Thyroid gland (tissue), 4 donors: ENCODE measurements at regions not wholly inside any gene's neighbourhood (a gene's known extent, or its start where the extent isn't known, plus 50 kb on each side); places are given as distances from the start of the nearest gene placed in this dataset.

Source experiments
- DNase-seq, 2 donors: peaks; one replicate each; pipeline ENCODE4 v3.0.0-alpha.2; 2019
- H3K27ac ChIP-seq, 3 donors: fragments of 200-600 bp; sonication (generic); 1 replicate in 2 of 3; 2 replicates in 1 of 3; pipeline ENCODE4 v1.5.1; 2016 to 2019; ENCODE audit warnings: mild to moderate bottlenecking in 1 of 3, moderate library complexity in 1 of 3
- H3K27me3 ChIP-seq: fragments of 200-600 bp; sonication (generic); one replicate; pipeline ENCODE4 v1.5.1; 2019
- H3K36me3 ChIP-seq, 2 donors: fragments of 200-600 bp; sonication (generic); one replicate each; pipeline ENCODE4 v1.5.1; 2016 to 2019
- H3K4me1 ChIP-seq, 2 donors: fragments of 200-600 bp; sonication (generic); one replicate each; pipeline ENCODE4 v1.5.1; 2017 to 2019
- H3K4me3 ChIP-seq, 3 donors: fragments of 200-600 bp; sonication (generic); replicated peaks in 1 of 3; 1 replicate in 2 of 3; 2 replicates in 1 of 3; pipeline ENCODE4 v1.5.1; 2016; ENCODE audit warnings: mild to moderate bottlenecking in 1 of 3
- H3K9me3 ChIP-seq: fragments of 200-600 bp; sonication (generic); one replicate; pipeline ENCODE4 v1.5.1; 2017
- CTCF ChIP-seq, 6 experiments: fragments of 200-600 bp in 3 of 6; fragments of 450-650 bp in 3 of 6; sonication (generic) in 3 of 6; IDR thresholded peaks; one replicate each; pipeline ENCODE4 v1.5.1; 2016 to 2019; ENCODE audit warnings: antibody characterized with exemption in 6 of 6, mild to moderate bottlenecking in 2 of 6, inconsistent platforms in 1 of 6, moderate library complexity in 1 of 6
- POLR2A ChIP-seq, 2 donors: fragments of 450-650 bp; IDR thresholded peaks; one replicate each; pipeline ENCODE4 v1.6.1; 2017; ENCODE audit warnings: antibody characterized with exemption in 2 of 2, mild to moderate bottlenecking in 2 of 2, moderate library complexity in 1 of 2
- WGBS, 2 donors: methylation state at CpG; one replicate each; pipeline ENCODE4 v1.1.5; 2017; 5-methylcytosine and 5-hydroxymethylcytosine counted together
- intact Hi-C: fragments of 100-400 bp; cut with DNase I; formaldehyde crosslinking; loops from one replicate; pipeline ENCODE4 v1.15.1; 2023

DNA sequence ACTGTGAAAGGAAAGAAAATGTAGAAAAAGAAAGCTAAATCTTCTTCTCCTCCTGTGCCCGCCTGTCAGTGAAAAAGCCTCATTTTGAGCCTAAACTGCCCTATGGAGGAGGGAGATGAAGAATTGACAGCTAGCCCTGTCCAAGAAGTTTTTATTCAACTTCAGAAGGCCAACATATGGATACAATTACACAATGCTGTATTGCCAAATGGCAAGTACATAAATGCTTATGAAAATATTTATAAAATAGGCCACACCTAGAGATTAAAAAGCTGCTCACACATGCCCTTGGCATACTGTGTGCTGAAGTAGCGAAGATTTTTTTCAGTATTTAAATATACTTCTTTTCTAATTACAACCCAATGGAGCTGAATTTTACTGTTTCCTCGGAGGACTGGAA, 65.1 kb upstream of the NEBL start:
- TF ChIP-seq CTCF (IDR thresholded peaks at IDR 0.05) (no peak), POLR2A (IDR thresholded peaks at IDR 0.05) (no peak)
- Histone ChIP-seq H3K36me3 (no peaks in the 10 kb centered on the region), H3K9me3 (no peaks in the 10 kb centered on the region), H3K4me3 (no peak overlapping the region), H3K4me1 (no peaks in the 10 kb centered on the region), H3K27ac (no peak overlapping the region), H3K27me3 (no peaks in the 10 kb centered on the region)
- DNase-seq = no peak
- intact Hi-C loops = no loop called here
- WGBS, 2 donors = 87 to 91% methylated on average over 3 of the region's 3 CpGs

GRCh38 chr10:20959242-20959641, 62.1 kb upstream of the NEBL start:
- WGBS, 2 donors = 90 to 93% methylated on average over 1 of the region's 1 CpG

GRCh38 chr10:20958764-20959163, 61.7 kb upstream of the NEBL start:
- H3K4me3 ChIP-seq = no peak overlapping the region
- intact Hi-C loops = no loop called here
- no peaks in the 10 kb centered on the region for H3K9me3 ChIP-seq
- no peak overlapping the region for H3K27ac ChIP-seq
- no peak for DNase-seq
- H3K36me3 ChIP-seq = no peaks in the 10 kb centered on the region
- H3K27me3 ChIP-seq = no peaks in the 10 kb centered on the region
- TF ChIP-seq CTCF (IDR thresholded peaks at IDR 0.05) (no peak), POLR2A (IDR thresholded peaks at IDR 0.05) (no peak)
- WGBS, 2 donors = 83 to 88% methylated on average over 3 of the region's 3 CpGs
- H3K4me1 ChIP-seq = no peaks in the 10 kb centered on the region

More at GRCh38 chr10:20959242-20959641, 62.1 kb upstream of the NEBL start:
- intact Hi-C loops = no loop called here
- no peak for TF ChIP-seq CTCF (IDR thresholded peaks at IDR 0.05)
- no peak for TF ChIP-seq POLR2A (IDR thresholded peaks at IDR 0.05)
- Histone ChIP-seq H3K9me3 (no peaks in the 10 kb centered on the region), H3K4me1 (no peaks in the 10 kb centered on the region), H3K27me3 (no peaks in the 10 kb centered on the region), H3K4me3 (no peak overlapping the region), H3K27ac (no peak overlapping the region), H3K36me3 (no peaks in the 10 kb centered on the region)
- no peak for DNase-seq

GRCh38 chr10:20958225-20958624, 61.1 kb upstream of the NEBL start:
- TF ChIP-seq CTCF (IDR thresholded peaks at IDR 0.05) (no peak), POLR2A (IDR thresholded peaks at IDR 0.05) (no peak)
- H3K4me3 ChIP-seq = no peak overlapping the region

GRCh38 chr10:20957744-20958143, 60.6 kb upstream of the NEBL start:
- Histone ChIP-seq H3K4me3 (no peak overlapping the region), H3K27me3 (no peaks in the 10 kb centered on the region), H3K4me1 (no peaks in the 10 kb centered on the region), H3K36me3 (no peaks in the 10 kb centered on the region), H3K9me3 (no peaks in the 10 kb centered on the region), H3K27ac (no peak overlapping the region)
- TF ChIP-seq CTCF (IDR thresholded peaks at IDR 0.05) = no peak
- no peak for TF ChIP-seq POLR2A (IDR thresholded peaks at IDR 0.05)
- WGBS, 2 donors = 69 to 76% methylated on average over 2 of the region's 2 CpGs
- no peak for DNase-seq
- intact Hi-C loops = no loop called here

More at GRCh38 chr10:20958225-20958624, 61.1 kb upstream of the NEBL start:
- H3K9me3 ChIP-seq = no peaks in the 10 kb centered on the region
- no peak overlapping the region for H3K27ac ChIP-seq
- no peaks in the 10 kb centered on the region for H3K36me3 ChIP-seq
- no peak for DNase-seq
- H3K27me3 ChIP-seq = no peaks in the 10 kb centered on the region
- intact Hi-C loops = no loop called here
- no peaks in the 10 kb centered on the region for H3K4me1 ChIP-seq
- 85% methylated on average over 4 of the region's 4 CpGs for WGBS, 2 donors
